Esophagus mucosa (tissue), 1 donor: ENCODE measurements at regions not wholly inside any gene's neighbourhood (a gene's known extent, or its start where the extent isn't known, plus 50 kb on each side); places are given as distances from the start of the nearest gene placed in this dataset.

Experiments
- ATAC-seq: fragments of 200-7000 bp; cut with Tn5 transposase; one replicate; pipeline ENCODE4 v1.9.1; 2020
- donor health status: DM: yes; HTN: yes; CAD: no.

DNA sequence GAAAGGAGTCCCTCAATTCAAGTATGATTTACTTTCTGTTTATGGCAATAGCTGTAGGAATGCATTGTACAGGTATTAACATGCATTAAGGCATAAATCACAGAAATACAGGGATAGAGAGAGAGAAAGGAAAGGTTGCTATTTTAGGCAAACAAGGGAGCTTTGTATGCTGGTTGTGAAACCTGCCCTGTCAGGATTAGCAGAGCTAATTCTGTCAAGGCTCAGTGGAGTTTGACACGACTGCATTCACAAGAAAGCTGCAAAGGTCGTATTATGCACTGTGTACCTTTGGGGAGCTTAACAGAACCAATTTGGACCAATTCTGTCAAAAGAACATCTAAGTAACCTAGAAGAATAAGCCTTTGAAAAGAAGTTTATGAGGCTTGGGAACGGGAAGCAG is 239.3 kb downstream of the GRIA2 start:
- ATAC-seq = peak; percentile 99

DNA sequence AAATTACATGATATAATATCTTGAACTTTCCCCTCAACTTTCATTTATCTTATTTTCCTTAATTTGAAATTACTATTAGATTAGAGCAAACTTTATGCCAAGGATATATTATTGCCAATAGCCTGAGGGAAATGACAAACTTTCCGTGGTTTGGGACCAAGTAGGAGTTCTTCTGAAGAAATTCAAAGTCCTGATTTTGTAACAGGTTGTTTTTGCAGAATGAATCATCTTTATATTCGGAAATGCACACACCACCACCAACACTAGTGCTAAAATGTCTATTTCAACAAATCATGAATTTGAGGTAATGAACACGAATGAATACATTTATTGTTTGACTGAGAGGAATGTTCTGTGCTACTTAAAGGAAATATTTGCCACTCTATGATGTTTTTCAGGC is 226.7 kb downstream of the GRIA2 start:
- ATAC-seq = no peak

DNA sequence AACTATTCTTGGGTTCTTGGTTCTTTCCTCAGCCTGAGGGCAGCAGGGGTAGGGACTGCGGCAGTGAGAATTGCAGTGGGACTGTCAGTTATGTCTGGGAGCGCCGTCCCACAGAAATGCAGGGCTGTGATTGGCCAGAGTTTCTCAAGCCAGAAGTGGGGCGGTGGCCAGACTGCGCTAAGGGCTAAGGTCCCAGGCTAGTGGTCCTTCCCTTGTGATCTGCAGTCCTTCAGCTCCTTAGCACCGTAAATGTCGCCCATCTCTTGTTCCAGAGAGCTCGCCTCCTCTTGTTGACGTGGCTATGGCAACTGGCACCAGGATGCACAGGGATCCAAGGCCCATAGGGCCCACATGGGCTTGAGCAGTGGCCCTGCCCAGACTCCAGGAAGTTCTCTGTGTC is 223.5 kb downstream of the GRIA2 start:
- no peak for ATAC-seq

DNA sequence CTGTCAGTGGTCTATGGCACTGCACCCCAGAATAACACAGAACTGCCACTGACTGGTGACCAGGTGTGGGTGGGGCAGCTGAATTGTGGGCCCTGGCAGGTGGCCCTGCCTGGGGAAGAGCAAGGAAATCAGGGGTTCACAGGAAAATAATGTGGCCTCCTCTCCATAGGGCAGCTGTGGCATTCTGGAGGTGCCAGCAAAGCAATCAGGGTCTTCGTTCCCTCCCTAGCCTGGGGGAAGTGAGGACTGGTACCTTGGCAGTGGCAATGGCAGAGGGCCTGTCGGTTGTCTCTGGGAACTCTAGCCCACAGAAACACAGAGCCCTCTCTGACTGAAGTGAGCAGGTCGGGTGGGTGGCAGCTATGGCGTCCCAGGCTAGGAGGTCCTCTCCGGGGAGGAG is 223.0 kb downstream of the GRIA2 start:
- ATAC-seq = no peak

DNA sequence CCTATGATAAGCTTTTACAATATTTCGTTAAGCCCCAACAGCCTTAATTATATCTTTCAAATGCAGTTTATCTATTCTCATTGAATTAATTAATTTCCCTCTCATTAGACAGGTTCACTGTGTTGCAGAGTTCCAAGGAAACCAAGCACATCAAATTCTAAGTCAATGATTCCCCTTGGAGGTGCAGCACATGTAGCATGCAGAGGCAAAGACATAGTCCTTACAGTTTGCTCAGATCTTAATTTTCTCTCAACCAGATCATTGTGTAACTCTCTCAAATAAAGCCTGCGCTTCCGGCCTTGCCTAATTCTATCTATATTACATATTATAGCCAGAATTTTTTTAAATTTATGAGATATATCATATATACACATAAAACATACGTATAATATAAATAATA is 205.4 kb downstream of the GRIA2 start:
- ATAC-seq = no peak

DNA sequence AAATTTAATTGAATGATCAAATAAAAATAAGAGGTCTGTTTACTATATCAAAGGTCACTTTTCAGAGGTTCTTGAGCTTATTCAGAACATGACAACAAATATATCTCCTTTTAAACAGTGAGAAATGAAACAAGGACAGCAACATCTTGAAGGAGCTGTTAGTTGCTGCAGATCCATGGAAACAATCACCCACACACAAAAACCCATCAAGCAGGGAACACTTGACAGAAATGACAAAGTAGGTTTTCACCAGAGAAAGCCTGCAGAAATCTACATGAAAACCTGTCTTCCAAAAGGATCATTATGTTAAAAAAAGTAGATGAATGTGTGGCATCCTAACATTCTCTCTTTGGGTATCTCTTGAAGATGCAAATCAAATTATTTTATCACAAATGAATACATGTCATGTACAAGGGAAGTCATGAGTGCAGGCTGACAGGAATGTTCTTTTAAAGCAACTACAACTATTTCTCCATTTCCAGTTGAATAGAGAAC is 203.0 kb downstream of the GRIA2 start:
- ATAC-seq = no peak

DNA sequence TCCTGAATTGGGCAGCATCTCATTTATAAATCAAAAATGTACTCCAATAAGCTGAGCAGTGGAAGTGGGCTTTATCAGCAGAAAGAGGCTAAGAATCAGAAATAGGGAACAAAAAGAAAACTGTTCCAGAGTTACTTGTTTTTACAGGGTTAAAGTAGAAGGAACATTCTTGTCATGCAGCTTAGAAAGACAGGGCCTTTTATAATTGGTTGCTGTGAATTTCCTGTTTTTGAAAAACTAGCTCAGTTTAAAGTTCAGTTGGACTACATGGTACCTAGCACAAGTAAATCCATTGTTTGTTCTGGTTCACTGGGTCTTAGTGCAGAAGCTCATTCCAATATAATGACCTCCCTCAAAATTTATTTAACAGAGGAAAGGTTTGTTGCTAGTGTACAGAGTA is 200.8 kb downstream of the GRIA2 start:
- no peak for ATAC-seq
